ENCODE measurements at regions not wholly inside any gene's neighbourhood (a gene's known extent, or its start where the extent isn't known, plus 50 kb on each side); places are given as distances from the start of the nearest gene placed in this dataset.
"Not testable (repeated sequence)": the region's sequence is repeated elsewhere in the genome, so short reads cannot be mapped to it uniquely, and the experiment has no call there.

DNA sequence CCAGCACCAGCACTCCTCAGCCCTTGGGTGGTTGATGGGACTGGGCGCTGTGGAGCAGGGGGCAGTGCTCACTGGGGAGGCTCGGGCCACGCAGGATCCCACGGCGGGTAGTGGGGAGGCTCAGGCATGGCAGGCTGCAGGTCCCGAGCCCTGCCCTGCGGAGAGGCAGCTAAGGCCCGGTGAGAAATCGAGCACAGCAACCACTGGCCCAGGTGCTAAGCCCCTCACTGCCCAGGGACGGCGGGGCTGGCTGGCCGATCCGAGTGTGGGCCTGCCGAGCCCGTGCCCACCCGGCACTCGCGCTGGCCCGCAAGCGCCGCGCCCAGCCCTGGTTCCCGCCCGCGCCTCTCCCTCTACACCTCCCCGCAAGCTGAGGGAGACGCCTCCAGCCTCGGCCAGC, 56.0 kb upstream of the ZNF195 start:
- Histone ChIP-seq H3K27me3 (ENCODE audit: insufficient read depth, insufficient read length) (no peaks in the 10 kb centered on the region), H3K4me1 (ENCODE audit: insufficient read depth, insufficient read length) (peaks cover 3% of the 10 kb centered on the region)

DNA sequence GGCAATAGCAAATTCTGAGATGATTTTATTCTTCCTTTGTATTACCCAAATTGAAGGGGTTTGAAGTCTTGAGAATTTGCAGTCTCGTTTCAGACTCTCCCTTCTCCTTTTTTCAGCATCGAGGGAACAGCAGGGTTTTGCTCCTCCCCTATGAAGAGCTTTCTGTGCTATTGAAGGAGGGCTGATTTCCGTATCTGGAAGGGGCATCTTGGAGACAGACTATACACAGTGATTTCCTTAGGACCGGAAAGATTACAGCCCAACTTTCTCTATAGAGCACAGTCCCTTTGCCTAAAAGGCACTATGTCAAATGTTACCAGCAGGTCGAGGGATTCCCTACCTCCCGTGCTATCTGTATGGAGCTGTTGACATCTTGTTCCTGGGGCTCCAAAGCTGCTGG, 50.2 kb upstream of the ZNF195 start:
- not testable (repeated sequence) for H3K4me1 ChIP-seq (ENCODE audit: insufficient read depth, insufficient read length); H3K9me3 ChIP-seq (ENCODE audit: insufficient read depth, low read length); H3K4me3 ChIP-seq (ENCODE audit: insufficient read length, low read depth); H3K36me3 ChIP-seq (ENCODE audit: insufficient read depth, insufficient read length, low read length); DNase-seq (ENCODE audit: low read depth, low spot score); H3K9ac ChIP-seq (ENCODE audit: insufficient read length, low read depth); H3K27me3 ChIP-seq (ENCODE audit: insufficient read depth, insufficient read length)

More for the DNA sequence above, 56.0 kb upstream of the ZNF195 start:
- DNase-seq (ENCODE audit: low read depth, low spot score): no peak
- Histone ChIP-seq H3K9ac (ENCODE audit: insufficient read length, low read depth) (no peak overlapping the region), H3K4me3 (ENCODE audit: insufficient read length, low read depth) (no peak overlapping the region), H3K9me3 (ENCODE audit: insufficient read depth, low read length) (peaks cover 4% of the 10 kb centered on the region; the same call in 1 of the 2 replicates), H3K36me3 (ENCODE audit: insufficient read depth, insufficient read length, low read length) (no peaks in the 10 kb centered on the region)
- TF ChIP-seq YY1 (IDR thresholded peaks at IDR 0.05; ENCODE audit: insufficient read depth, insufficient read length) (no peak), ZNF274 (IDR thresholded peaks at IDR 0.05; ENCODE audit: low read depth, low read length) (no peak), SUZ12 (IDR thresholded peaks at IDR 0.05; ENCODE audit: extremely low read depth, insufficient read depth, insufficient read length) (no peak)

Data from NT2/D1 (cell line).